Mucosa of stomach (tissue), 1 donor: ENCODE measurements at regions not wholly inside any gene's neighbourhood (a gene's known extent, or its start where the extent isn't known, plus 50 kb on each side); places are given as distances from the start of the nearest gene placed in this dataset.
A peak's percentile ranks its signal among the peaks of the same experiment; 100 is the strongest.

ENCODE experiments used
- H3K27me3 ChIP-seq: one replicate; pipeline ENCODE4 v1.7.0; 2013; ENCODE audit warnings: mild to moderate bottlenecking, low read length; ENCODE audit not compliant: control insufficient read depth, insufficient read depth
- H3K36me3 ChIP-seq: one replicate; pipeline ENCODE4 v1.7.0; 2013; ENCODE audit warnings: low read length; ENCODE audit not compliant: control insufficient read depth, insufficient read depth
- H3K4me1 ChIP-seq: one replicate; pipeline ENCODE4 v1.7.0; 2013; ENCODE audit warnings: mild to moderate bottlenecking, low read length; ENCODE audit not compliant: control insufficient read depth, insufficient read depth
- H3K4me3 ChIP-seq: one replicate; pipeline ENCODE4 v1.7.0; 2013; ENCODE audit warnings: low read length
- H3K9ac ChIP-seq: one replicate; pipeline ENCODE4 v1.7.0; 2013; ENCODE audit warnings: mild to moderate bottlenecking, low read length, moderate library complexity
- H3K9me3 ChIP-seq: one replicate; pipeline ENCODE4 v1.7.0; 2013; ENCODE audit warnings: mild to moderate bottlenecking, low read length, moderate library complexity; ENCODE audit not compliant: control insufficient read depth
- donor health status: Pancreatic carcinoma.

DNA sequence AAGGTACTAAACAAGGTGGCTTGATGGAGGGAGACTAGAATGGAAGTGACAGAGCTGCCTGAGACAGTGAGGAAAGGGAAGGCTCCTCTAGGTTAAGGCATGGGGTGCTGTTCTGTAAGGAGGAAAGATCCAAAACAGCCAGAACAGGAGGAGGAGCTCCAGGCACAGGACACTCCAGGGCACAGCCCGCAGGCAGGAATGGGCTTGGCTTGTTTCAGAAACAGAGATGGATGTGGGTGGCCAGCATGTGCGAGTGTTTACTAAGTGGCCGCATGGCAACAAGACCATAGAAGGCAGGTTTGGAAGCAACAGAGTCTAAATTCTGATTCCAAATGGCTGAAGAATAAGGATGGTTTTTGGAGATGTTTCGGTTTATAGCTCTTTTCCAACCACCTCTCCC is 889.1 kb downstream of the AACS start:
- H3K9me3 ChIP-seq: no peaks in the 10 kb centered on the region
- no peaks in the 10 kb centered on the region for H3K4me1 ChIP-seq
- no peaks in the 10 kb centered on the region for H3K27me3 ChIP-seq
- H3K36me3 ChIP-seq: no peaks in the 10 kb centered on the region
- no peak overlapping the region for H3K4me3 ChIP-seq
- no peak overlapping the region for H3K9ac ChIP-seq

DNA sequence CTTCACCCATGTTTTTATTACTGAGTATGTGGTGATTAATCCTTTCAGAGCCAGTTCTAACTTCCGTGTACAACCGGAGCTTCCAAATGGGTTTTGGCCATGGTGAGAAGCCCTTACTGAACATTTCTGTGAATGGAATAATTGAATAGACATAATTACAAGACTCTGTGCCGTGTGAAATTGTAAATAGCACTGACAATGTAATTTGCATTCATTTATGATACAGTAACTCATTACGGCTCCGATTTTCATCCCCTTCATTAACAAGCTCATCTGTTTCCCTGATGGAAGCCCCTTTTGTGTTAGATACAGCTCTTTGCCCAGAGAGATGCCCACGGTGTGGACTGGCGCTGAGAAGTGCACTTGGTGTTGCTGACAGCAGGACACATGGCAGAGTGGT is 891.0 kb downstream of the AACS start:
- H3K36me3 ChIP-seq: no peaks in the 10 kb centered on the region
- no peaks in the 10 kb centered on the region for H3K9me3 ChIP-seq
- no peaks in the 10 kb centered on the region for H3K4me1 ChIP-seq
- H3K9ac ChIP-seq: no peak overlapping the region
- no peak overlapping the region for H3K4me3 ChIP-seq
- no peaks in the 10 kb centered on the region for H3K27me3 ChIP-seq

DNA sequence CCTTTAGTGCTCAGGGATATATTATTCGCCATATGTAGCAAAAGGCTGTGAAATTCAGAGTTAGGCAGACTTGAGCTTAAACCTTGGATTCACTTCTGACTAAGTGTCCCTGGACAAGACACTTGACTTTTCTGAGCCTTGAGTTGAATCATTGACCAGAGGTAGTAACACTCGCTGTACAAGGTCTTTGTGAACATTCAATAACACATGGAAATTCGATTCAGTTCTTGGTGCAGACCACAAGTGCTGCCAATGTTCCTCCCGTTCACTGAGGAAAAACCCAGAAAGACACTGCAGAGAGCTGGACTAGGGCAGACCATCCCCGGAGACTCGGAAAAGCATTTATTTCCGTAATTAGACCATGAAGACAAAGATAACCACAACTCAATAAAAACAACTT is 901.4 kb downstream of the AACS start:
- Histone ChIP-seq H3K36me3 (no peaks in the 10 kb centered on the region), H3K4me3 (no peak overlapping the region), H3K4me1 (no peaks in the 10 kb centered on the region), H3K9ac (no peak overlapping the region), H3K27me3 (no peaks in the 10 kb centered on the region), H3K9me3 (no peaks in the 10 kb centered on the region)

DNA sequence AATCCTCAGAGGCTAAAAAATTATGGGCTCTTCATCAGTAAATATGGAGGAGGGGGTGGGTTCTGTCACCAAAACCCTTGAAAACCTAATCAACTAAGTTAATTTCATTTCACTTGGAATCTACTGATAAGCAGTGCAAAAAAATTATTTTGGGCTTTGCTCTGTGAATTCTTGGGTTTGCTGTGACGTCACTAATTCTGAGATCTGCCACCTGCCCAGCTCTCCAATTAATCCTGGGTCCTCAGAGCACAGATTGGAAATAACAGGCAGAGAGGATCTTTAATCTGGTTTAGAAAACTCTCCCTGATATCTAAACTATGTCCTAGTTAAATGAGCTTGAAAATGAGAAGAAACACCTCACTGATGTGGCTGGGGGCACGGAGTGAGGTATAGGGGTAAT is 903.2 kb downstream of the AACS start:
- Histone ChIP-seq H3K36me3 (no peaks in the 10 kb centered on the region), H3K9me3 (no peaks in the 10 kb centered on the region), H3K9ac (no peak overlapping the region), H3K4me3 (no peak overlapping the region), H3K4me1 (no peaks in the 10 kb centered on the region), H3K27me3 (no peaks in the 10 kb centered on the region)

DNA sequence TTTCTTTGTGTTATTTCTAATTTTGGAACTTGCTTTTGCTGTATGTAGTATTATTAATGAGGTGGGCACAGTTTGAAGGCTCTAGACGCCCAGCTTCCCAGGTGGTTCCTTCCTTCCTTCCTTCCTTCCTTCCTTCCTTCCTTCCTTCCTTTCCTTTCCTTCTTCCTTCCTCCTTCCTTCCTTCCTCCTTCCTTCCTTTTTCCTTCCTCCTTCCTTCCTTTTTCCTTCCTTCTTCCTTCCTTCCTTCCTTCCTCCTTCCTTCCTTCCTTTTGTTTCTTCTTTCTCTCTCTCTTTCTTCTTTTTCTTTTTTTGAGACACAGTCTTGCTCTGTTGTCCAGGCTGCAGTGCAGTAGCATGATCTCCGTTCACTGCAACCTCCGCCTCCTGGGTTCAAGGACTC is 906.7 kb downstream of the AACS start:
- H3K9ac ChIP-seq: no peak overlapping the region
- H3K36me3 ChIP-seq: no peaks in the 10 kb centered on the region
- H3K4me1 ChIP-seq: no peaks in the 10 kb centered on the region
- H3K27me3 ChIP-seq: no peaks in the 10 kb centered on the region
- H3K4me3 ChIP-seq: no peak overlapping the region
- H3K9me3 ChIP-seq: no peaks in the 10 kb centered on the region

DNA sequence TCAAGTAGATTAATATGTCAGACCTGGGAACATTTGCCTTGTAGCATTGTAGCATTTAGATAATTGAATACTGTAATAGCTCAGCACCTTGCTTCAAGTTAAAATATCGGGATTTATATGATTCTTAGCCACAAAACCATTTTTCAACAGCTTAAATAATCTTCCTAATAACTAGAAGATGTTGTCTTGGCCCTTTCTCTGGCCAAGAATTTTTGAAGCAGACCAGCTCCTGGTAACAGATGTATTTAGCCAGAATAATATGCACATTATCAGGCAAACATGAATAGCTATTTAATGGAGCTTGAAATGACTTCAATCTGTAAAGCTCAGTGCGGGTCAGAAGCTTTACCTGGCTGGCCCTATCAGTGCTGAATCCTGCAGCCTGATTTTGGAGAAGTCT is 913.1 kb downstream of the AACS start:
- H3K36me3 ChIP-seq: no peaks in the 10 kb centered on the region
- no peaks in the 10 kb centered on the region for H3K9me3 ChIP-seq
- peaks cover 3% of the 10 kb centered on the region for H3K4me1 ChIP-seq
- no peak overlapping the region for H3K9ac ChIP-seq
- H3K4me3 ChIP-seq: no peak overlapping the region
- no peaks in the 10 kb centered on the region for H3K27me3 ChIP-seq

DNA sequence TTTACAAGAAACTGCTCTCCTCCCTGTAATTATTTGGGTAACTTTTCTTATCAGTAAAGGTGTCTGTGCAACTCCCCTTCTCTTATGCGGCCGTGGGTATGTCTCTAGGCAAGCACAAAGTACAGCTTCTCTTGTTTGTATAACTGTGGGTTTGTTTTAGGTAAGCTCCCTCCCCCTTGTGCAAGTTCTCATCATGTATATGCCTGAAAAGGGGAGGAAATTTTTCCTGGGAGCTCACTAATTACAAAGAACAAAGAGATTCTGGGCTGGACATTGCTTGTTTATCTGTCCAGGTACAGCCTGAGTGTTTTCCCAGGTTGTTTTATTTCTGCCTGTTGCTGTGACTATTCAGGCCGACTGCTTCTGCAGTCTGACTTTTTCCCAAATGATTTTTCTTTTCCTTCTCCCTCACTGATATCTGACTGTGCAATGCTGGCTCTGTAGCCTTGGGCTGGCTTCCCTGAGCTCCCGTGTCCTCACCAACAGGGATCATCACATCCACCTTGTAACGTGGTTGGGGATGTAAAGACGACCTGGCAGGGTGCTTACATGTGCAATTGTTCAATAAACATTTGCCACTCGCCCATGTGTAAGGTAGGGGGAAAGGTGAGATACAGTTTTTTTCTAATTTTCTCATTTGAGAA is 916.5 kb downstream of the AACS start:
- no peak overlapping the region for H3K9ac ChIP-seq
- H3K9me3 ChIP-seq: no peaks in the 10 kb centered on the region
- H3K4me1 ChIP-seq: peaks cover 3% of the 10 kb centered on the region
- no peaks in the 10 kb centered on the region for H3K36me3 ChIP-seq
- H3K4me3 ChIP-seq: no peak overlapping the region
- H3K27me3 ChIP-seq: peaks cover 4% of the 10 kb centered on the region

DNA sequence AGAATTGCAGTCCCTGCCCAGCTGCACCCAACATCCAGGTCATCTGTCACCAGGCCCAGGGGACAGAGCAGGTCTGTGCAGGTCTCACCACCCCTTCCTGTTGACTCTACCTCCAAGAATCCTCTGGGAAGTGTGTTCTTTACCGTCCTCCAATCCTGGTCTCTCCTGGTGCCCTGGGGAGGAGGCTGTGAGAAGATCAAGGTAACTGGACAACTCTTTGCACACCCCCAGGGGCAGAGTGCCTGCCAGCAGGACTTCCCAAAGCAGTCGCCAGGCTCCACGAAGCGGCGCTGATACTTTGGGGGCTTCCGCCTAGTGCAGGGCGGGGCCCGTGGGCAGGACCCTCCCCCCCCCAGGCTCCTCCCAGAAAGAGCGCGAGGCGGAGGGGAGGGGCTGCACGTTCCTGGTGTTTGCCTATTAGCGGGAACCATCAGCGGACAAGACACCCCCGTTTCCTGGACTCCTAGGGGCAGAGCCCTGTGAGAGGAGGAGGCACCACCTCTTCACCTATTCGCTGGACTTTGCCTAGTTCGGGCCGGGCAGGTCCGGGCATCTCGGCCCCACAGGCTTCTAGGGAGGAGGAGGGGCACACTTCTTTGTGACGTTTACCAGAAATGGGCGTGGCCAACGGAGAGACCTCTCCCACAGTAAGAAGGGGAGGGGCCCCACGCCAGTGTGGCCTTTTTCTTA is 918.0 kb downstream of the AACS start:
- Histone ChIP-seq H3K36me3 (no peaks in the 10 kb centered on the region), H3K4me3 (peak overlapping the region; percentile 19), H3K27me3 (peaks cover 4% of the 10 kb centered on the region), H3K9me3 (no peaks in the 10 kb centered on the region), H3K9ac (peak overlapping the region; percentile 17), H3K4me1 (peaks cover 3% of the 10 kb centered on the region)

DNA sequence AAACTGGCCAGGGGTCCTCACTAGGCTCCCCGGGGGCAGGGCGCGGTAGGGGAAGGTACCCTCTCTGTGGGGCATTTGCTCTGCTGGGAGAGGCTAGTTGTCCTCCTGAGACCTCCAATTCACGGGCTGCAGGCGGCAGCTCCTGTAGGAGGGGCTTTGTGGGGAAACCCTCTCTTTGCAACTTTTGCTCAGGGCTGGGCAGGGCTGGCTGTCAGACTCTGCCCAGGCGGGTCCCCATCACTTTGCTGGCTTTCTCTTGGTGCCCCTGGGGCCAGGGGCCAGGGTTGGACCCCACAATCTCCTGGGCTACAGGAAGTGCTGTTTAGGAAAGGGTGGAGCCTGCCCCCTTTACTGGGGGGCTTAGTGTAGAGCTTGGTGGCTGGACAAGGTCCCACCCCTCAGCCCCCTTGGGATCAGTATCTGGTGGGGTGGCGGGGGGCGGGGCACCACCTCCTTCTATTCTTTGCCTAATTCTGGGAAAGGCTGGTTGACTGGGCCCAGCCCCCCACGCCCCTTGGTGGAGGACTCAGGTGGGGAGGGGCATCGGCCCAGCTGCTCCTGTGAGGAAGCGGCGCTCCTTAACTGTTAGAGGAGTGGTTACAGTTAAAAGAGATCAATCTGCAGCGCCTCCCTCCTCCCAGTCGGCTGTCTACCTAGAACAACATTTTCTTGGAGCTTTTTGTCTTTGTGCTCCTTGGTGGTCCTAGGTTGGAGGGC is 918.7 kb downstream of the AACS start:
- H3K4me3 ChIP-seq: no peak overlapping the region
- H3K9me3 ChIP-seq: no peaks in the 10 kb centered on the region
- H3K4me1 ChIP-seq: peaks cover 3% of the 10 kb centered on the region
- peak overlapping the region; percentile 17 for H3K9ac ChIP-seq
- H3K27me3 ChIP-seq: peaks cover 4% of the 10 kb centered on the region
- H3K36me3 ChIP-seq: no peaks in the 10 kb centered on the region

DNA sequence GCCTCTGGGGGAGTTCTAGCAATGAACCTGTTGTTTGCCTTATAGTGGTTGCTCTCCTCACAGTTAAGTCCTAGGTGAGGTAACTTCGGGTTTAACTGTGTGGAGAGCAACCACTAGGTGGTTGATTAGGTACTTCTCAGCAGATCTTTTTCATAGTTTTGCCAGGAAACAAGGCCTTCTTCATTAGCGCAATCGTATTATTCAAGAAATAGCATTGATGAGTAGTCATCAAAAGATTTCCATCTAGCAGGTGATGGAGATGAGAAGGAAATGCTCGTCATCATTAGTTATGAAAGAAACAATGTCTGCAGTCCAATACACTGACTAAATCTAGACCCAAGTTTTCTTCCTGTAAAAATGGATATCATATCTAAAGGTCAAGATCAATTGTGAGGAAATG is 923.3 kb downstream of the AACS start:
- Histone ChIP-seq H3K9ac (no peak overlapping the region), H3K4me3 (no peak overlapping the region), H3K36me3 (no peaks in the 10 kb centered on the region), H3K9me3 (no peaks in the 10 kb centered on the region), H3K4me1 (no peaks in the 10 kb centered on the region), H3K27me3 (peaks cover 4% of the 10 kb centered on the region)

DNA sequence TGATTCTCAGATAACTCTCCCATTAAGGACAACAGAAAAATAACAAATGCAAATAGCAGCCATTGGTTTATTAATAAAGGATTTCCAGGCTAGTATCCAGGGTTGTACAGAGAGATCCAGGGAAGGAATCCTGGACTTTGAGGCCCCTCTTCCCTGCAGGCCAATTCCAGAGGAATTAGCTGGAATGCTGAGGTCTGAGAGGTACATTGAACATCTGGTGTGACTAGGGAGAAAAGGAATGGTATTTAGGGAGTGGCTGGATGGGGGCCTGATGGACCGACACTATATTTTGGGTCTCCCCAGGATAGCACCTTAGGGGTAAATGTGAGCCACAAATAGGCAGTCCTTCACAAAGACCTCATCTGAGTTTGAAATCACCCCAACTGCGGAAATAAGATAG is 924.5 kb downstream of the AACS start:
- Histone ChIP-seq H3K4me3 (no peak overlapping the region), H3K9me3 (no peaks in the 10 kb centered on the region), H3K36me3 (no peaks in the 10 kb centered on the region), H3K27me3 (no peaks in the 10 kb centered on the region), H3K9ac (no peak overlapping the region), H3K4me1 (no peaks in the 10 kb centered on the region)

DNA sequence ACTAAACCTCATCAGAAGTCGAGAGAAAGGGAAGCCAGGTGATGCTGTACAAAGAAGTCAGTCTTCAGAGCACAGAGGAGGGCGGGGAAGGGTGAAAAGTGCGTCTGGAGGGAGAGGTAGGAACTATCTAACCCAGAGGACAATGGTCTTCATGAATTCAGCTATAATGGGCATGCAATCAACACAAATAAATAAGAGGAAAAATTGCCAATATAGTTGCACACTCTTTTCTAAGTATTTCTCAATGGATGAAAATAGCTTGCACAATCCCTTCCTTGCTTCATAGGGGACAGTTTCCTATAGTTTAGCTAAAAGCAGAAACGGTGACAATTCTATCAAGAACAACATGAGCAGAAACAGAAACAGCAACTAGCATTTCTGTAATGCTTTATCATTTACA is 931.2 kb downstream of the AACS start:
- Histone ChIP-seq H3K4me1 (no peaks in the 10 kb centered on the region), H3K36me3 (no peaks in the 10 kb centered on the region), H3K27me3 (no peaks in the 10 kb centered on the region), H3K4me3 (no peak overlapping the region), H3K9me3 (no peaks in the 10 kb centered on the region), H3K9ac (no peak overlapping the region)
